ENCODE measurements at regions not wholly inside any gene's neighbourhood (a gene's known extent, or its start where the extent isn't known, plus 50 kb on each side); places are given as distances from the start of the nearest gene placed in this dataset.

DNA sequence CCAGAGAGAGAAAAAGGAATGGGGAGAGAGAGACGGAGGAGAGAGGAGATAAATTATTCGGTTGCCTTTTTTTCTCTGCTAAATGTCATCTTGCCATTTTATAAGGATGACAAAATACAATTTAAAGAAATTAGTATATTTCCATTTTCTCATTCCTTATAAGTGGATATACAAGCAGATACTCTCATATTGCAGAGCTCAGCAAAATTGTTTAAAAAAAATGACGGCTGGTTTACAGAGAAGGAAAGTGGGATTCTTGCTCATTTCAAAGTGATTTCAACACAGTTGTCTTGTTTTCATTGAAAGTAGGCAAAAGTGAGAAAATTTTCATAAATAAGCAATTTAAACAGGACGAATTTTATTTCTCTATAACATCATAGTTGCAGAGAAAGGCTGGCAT is 641.9 kb upstream of the CDH6 start:
- no peak for TF ChIP-seq CTCF (IDR thresholded peaks at IDR 0.05; ENCODE audit: control extremely low read depth in 1 of 3, insufficient read depth in 1 of 3, low read depth in 1 of 3, low read length in 3 of 3)
- TF ChIP-seq, protein P1, sequence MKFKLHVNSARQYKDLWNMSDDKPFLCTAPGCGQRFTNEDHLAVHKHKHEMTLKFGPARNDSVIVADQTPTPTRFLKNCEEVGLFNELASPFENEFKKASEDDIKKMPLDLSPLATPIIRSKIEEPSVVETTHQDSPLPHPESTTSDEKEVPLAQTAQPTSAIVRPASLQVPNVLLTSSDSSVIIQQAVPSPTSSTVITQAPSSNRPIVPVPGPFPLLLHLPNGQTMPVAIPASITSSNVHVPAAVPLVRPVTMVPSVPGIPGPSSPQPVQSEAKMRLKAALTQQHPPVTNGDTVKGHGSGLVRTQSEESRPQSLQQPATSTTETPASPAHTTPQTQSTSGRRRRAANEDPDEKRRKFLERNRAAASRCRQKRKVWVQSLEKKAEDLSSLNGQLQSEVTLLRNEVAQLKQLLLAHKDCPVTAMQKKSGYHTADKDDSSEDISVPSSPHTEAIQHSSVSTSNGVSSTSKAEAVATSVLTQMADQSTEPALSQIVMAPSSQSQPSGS (IDR thresholded peaks at IDR 0.05; ENCODE audit: low read length), result no peak
- TF ChIP-seq KDM1A (IDR thresholded peaks at IDR 0.05; ENCODE audit: borderline replicate concordance, low read length), result no peak
- no peak for TF ChIP-seq POLR2A (IDR thresholded peaks at IDR 0.05; ENCODE audit: control extremely low read depth in 1 of 2, low read depth in 2 of 2, low read length in 2 of 2)

Data from H1 (cell line).